Vagina (tissue), 2 donors: ENCODE measurements at regions not wholly inside any gene's neighbourhood (a gene's known extent, or its start where the extent isn't known, plus 50 kb on each side); places are given as distances from the start of the nearest gene placed in this dataset.
"Not testable (repeated sequence)": the region's sequence is repeated elsewhere in the genome, so short reads cannot be mapped to it uniquely, and the experiment has no call there.

ENCODE experiments used
- DNase-seq, 2 donors: peaks; one replicate each; pipeline ENCODE4 v3.0.0-alpha.2; 2017; ENCODE audit errors: extremely low spot score in 2 of 2
- H3K27ac ChIP-seq: fragments of 200-600 bp; sonication (generic); one replicate; pipeline ENCODE4 v1.5.1; 2019
- H3K27me3 ChIP-seq: fragments of 200-600 bp; sonication (generic); one replicate; pipeline ENCODE4 v1.5.1; 2019
- H3K36me3 ChIP-seq, 2 donors: fragments of 200-600 bp; sonication (generic); one replicate each; pipeline ENCODE4 v1.5.1; 2017 to 2019
- H3K4me1 ChIP-seq: fragments of 200-600 bp; sonication (generic); one replicate; pipeline ENCODE4 v1.5.1; 2019
- H3K4me3 ChIP-seq, 2 donors: fragments of 200-600 bp; sonication (generic); 1 replicate in 1 of 2; 2 replicates in 1 of 2; pipeline ENCODE4 v1.5.1; 2016 to 2019
- H3K9me3 ChIP-seq: fragments of 200-600 bp; sonication (generic); one replicate; pipeline ENCODE4 v1.5.1; 2019
- CTCF ChIP-seq, 3 experiments: fragments of 450-650 bp in 2 of 3; fragments of 200-600 bp in 1 of 3; sonication (generic) in 1 of 3; IDR thresholded peaks; one replicate each; pipeline ENCODE4 v1.5.1; 2017 to 2019; ENCODE audit warnings: antibody characterized with exemption in 3 of 3, mild to moderate bottlenecking in 2 of 3, moderate library complexity in 2 of 3
- POLR2A ChIP-seq, 2 donors: fragments of 450-650 bp; IDR thresholded peaks; one replicate each; pipeline ENCODE4 v1.6.1; 2017; ENCODE audit warnings: antibody characterized with exemption in 2 of 2, mild to moderate bottlenecking in 2 of 2, moderate library complexity in 2 of 2
- POLR2AphosphoS5 ChIP-seq, 2 donors: sonication (generic); formaldehyde crosslinking; IDR thresholded peaks; one replicate each; pipeline ENCODE4 v1.9.0; 2017; ENCODE audit warnings: antibody characterized with exemption in 2 of 2, mild to moderate bottlenecking in 2 of 2, low read depth in 1 of 2; ENCODE audit not compliant: insufficient read depth in 1 of 2
- intact Hi-C: fragments of 100-400 bp; cut with DNase I; formaldehyde crosslinking; loops from one replicate; pipeline ENCODE4 v1.15.1; 2023

DNA sequence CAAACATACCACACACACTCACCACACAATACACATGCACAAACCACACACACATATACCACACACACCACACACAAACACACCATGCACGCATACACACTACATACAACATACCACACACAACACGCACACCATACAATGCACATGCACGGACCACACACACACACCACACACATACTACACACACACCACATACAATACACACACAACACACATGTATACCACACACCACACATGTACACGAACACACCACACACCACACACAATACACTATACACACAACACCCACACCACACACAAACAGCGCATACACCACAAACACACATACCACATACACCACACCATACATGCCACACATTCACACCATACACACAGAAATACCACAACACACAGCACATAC lies 480.3 kb downstream of the DIRAS2 start:
- DNase-seq: no peak
- intact Hi-C loops: no loop called here
- Histone ChIP-seq H3K36me3 (no peaks in the 10 kb centered on the region), H3K27ac (no peak overlapping the region), H3K9me3 (no peaks in the 10 kb centered on the region), H3K27me3 (no peaks in the 10 kb centered on the region), H3K4me3 (no peak overlapping the region), H3K4me1 (no peaks in the 10 kb centered on the region)
- TF ChIP-seq POLR2A (IDR thresholded peaks at IDR 0.05): no peak
- no peak for TF ChIP-seq POLR2AphosphoS5 (IDR thresholded peaks at IDR 0.05; ENCODE audit: insufficient read depth in 1 of 2, low read depth in 1 of 2)
- no peak for TF ChIP-seq CTCF (IDR thresholded peaks at IDR 0.05)

- no peak for DNase-seq
- no peak for TF ChIP-seq POLR2A (IDR thresholded peaks at IDR 0.05)
- TF ChIP-seq POLR2AphosphoS5 (IDR thresholded peaks at IDR 0.05; ENCODE audit: insufficient read depth in 1 of 2, low read depth in 1 of 2): no peak
- TF ChIP-seq CTCF (IDR thresholded peaks at IDR 0.05): no peak
- Histone ChIP-seq H3K4me1 (no peaks in the 10 kb centered on the region), H3K4me3 (no peak overlapping the region), H3K9me3 (no peaks in the 10 kb centered on the region), H3K27me3 (no peaks in the 10 kb centered on the region), H3K36me3 (no peaks in the 10 kb centered on the region), H3K27ac (no peak overlapping the region)
- intact Hi-C loops: no loop called here
Observed at GRCh38 chr9:90162819-90163218, 479.8 kb downstream of the DIRAS2 start.

DNA sequence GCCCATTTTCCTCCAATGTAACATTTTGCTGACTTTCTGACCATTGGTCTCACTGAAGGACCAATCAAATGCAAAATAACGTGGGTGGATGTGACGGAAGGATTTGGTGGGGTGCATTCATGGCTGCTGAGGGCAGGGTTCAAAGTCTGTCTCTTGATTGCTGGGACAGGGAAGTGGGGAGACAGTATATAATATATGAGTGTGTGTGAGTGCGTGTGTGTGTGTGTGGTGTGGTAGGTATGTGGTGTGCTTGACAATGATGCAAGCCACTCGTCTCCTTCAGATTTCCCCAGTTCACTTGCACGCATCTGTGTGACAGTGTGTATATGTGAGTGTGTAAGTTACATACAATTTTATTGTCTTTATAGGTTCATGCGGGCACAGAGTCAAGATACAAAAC lies 477.3 kb downstream of the DIRAS2 start:
- H3K36me3 ChIP-seq: no peaks in the 10 kb centered on the region
- no peaks in the 10 kb centered on the region for H3K27me3 ChIP-seq
- intact Hi-C loops: no loop called here
- H3K27ac ChIP-seq: no peak overlapping the region
- no peaks in the 10 kb centered on the region for H3K4me1 ChIP-seq
- H3K9me3 ChIP-seq: no peaks in the 10 kb centered on the region
- DNase-seq: no peak
- TF ChIP-seq POLR2AphosphoS5 (IDR thresholded peaks at IDR 0.05; ENCODE audit: insufficient read depth in 1 of 2, low read depth in 1 of 2) (no peak), CTCF (IDR thresholded peaks at IDR 0.05) (no peak), POLR2A (IDR thresholded peaks at IDR 0.05) (no peak)
- H3K4me3 ChIP-seq: no peak overlapping the region

- H3K27me3 ChIP-seq, H3K9me3 ChIP-seq, H3K4me1 ChIP-seq, H3K4me3 ChIP-seq, intact Hi-C loops, DNase-seq, H3K36me3 ChIP-seq, H3K27ac ChIP-seq: not testable (repeated sequence)
Observed at GRCh38 chr9:90166374-90166773, 476.2 kb downstream of the DIRAS2 start.

- no peaks in the 10 kb centered on the region for H3K36me3 ChIP-seq
- intact Hi-C loops: no loop called here
- no peaks in the 10 kb centered on the region for H3K27me3 ChIP-seq
- H3K27ac ChIP-seq: no peak overlapping the region
- TF ChIP-seq POLR2AphosphoS5 (IDR thresholded peaks at IDR 0.05; ENCODE audit: insufficient read depth in 1 of 2, low read depth in 1 of 2) (no peak), CTCF (IDR thresholded peaks at IDR 0.05) (no peak), POLR2A (IDR thresholded peaks at IDR 0.05) (no peak)
- H3K4me3 ChIP-seq: no peak overlapping the region
- no peaks in the 10 kb centered on the region for H3K4me1 ChIP-seq
- no peaks in the 10 kb centered on the region for H3K9me3 ChIP-seq
- no peak for DNase-seq
Observed at GRCh38 chr9:90167914-90168313, 474.7 kb downstream of the DIRAS2 start.

DNA sequence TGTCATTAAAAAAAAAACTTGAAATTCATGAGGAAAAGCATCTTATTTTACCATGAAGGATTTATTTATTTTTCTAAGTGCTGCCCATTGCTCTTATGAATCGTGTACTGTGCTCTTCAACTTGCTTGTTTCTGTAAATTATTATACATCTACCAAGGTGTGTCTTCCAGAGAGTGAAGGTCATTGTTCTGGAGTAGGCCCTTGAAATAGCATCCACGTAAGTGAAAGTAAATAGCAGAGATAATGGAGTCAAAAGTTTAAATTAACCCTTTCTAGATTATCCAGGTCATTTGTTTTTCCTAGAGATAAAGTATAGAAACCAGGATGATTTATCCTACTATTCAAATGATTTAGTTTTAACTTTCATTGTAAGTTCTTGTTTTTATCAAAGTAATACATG lies 473.1 kb downstream of the DIRAS2 start:
- no peak for TF ChIP-seq CTCF (IDR thresholded peaks at IDR 0.05)
- no peak for TF ChIP-seq POLR2AphosphoS5 (IDR thresholded peaks at IDR 0.05; ENCODE audit: insufficient read depth in 1 of 2, low read depth in 1 of 2)
- TF ChIP-seq POLR2A (IDR thresholded peaks at IDR 0.05): no peak
- H3K27me3 ChIP-seq: no peaks in the 10 kb centered on the region
- no peaks in the 10 kb centered on the region for H3K36me3 ChIP-seq
- no peaks in the 10 kb centered on the region for H3K4me1 ChIP-seq
- intact Hi-C loops: no loop called here
- H3K27ac ChIP-seq: no peak overlapping the region
- H3K4me3 ChIP-seq: no peak overlapping the region
- no peak for DNase-seq
- no peaks in the 10 kb centered on the region for H3K9me3 ChIP-seq

- H3K27me3 ChIP-seq, H3K9me3 ChIP-seq, intact Hi-C loops, H3K36me3 ChIP-seq, H3K4me1 ChIP-seq, H3K4me3 ChIP-seq, DNase-seq, H3K27ac ChIP-seq: not testable (repeated sequence)
Observed at GRCh38 chr9:90173935-90174334, 468.7 kb downstream of the DIRAS2 start.

DNA sequence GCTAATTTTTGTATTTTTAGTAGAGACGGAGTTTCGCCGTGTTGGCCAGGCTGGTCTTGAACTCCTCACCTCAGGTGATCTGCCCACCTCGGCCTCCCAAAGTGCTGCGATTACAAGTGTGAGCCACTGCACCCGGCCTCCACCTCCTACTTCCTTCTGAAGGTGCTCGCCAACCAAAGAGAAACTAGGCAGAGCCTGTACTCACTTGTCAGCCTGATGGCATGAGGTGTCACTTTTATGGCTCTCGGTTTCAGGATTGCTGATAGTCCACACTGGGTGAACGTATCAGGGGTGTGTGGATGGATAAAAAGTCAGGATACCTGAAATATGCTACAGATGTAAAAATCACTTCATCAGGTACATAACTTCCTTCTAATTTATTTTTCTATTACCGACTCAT lies 468.3 kb downstream of the DIRAS2 start:
- intact Hi-C loops, H3K9me3 ChIP-seq, H3K36me3 ChIP-seq, DNase-seq, H3K27ac ChIP-seq, H3K4me1 ChIP-seq, H3K4me3 ChIP-seq, H3K27me3 ChIP-seq: not testable (repeated sequence)
